Stimulated activated CD4-positive, alpha-beta T cell treated with anti-CD3 and anti-CD28 coated beads, TNF-alpha, amount 100 ng/mL, for 48 hours (primary cell): ENCODE measurements at regions not wholly inside any gene's neighbourhood (a gene's known extent, or its start where the extent isn't known, plus 50 kb on each side); places are given as distances from the start of the nearest gene placed in this dataset.

Experiments used
- DNase-seq, 3 donors: peaks; one replicate each; pipeline ENCODE4 v3.0.0-alpha.2; 2020; ENCODE audit warnings: low read depth in 3 of 3

- no peak for DNase-seq
These were observed 265.8 kb downstream of the PLPP3 start for GRCh38 chr1:56313560-56313959.

GRCh38 chr1:56311766-56312165 lies 267.6 kb downstream of the PLPP3 start:
- DNase-seq, result no peak

- no peak for DNase-seq
These were observed 268.4 kb downstream of the PLPP3 start for GRCh38 chr1:56310945-56311344.

- no peak for DNase-seq
These were observed 270.3 kb downstream of the PLPP3 start for GRCh38 chr1:56309065-56309464.

GRCh38 chr1:56304975-56305374 lies 274.4 kb downstream of the PLPP3 start:
- no peak for DNase-seq

GRCh38 chr1:56303805-56304204 lies 275.6 kb downstream of the PLPP3 start:
- no peak for DNase-seq

- no peak for DNase-seq
These were observed 276.5 kb downstream of the PLPP3 start for GRCh38 chr1:56302878-56303277.

DNA sequence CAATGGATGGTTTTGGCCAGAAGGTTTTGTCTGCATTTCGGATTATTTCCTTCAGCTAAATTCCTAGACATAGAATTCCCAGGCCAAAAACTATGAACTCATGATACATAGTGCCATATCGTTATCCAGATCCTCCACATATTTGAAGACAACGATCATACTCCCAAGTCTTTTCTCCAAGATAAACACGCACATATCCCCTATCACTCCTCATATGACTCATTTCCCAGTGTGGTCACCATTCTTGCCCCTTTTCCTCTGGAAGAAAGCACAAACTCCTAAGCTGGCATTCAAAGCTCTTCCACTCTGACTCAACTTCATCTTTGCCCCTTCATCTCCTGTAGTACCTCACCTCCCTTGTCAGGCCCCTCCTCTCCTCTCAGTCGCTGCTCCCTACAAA lies 277.6 kb downstream of the PLPP3 start:
- no peak for DNase-seq

DNA sequence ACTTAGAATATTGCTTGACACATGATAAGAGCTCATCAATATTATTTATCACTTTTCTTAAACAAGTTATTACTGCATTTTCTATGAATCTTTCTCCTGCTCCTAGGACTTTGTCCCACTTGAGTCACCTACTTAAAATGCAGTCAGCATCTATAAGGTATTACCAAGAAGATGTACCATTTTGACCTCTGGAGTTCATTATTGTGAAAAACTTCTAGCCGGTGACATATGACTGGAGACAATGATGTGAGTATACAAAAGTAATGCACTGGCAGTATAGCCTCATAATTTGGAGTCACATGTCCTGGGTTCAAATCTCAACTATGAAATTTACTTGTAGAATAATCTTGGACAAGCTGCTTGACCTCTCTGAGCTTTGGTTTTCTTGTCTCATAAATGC lies 278.5 kb downstream of the PLPP3 start:
- no peak for DNase-seq

DNA sequence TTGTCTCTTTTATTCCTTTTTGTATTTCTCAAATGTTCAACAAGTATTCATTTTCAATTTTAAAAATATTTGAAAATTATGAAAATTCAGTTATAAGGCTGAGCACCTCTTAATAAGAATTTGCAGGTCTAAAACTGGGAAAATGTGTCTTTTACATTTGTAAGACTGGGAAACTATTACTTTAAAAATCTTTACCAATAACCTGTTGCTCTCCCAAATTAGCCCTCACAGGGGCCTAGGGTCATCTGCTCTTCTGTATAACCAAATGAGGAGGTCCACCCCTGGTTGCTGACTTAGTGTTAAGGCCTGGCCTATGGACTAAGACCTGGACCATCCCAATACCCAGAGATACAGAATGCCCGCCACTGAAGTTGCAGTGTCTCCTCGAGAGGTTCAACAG lies 280.5 kb downstream of the PLPP3 start:
- DNase-seq, result no peak

GRCh38 chr1:56297904-56298303 lies 281.5 kb downstream of the PLPP3 start:
- DNase-seq, result no peak

- DNase-seq, result no peak
These were observed 282.2 kb downstream of the PLPP3 start for GRCh38 chr1:56297208-56297607.

- DNase-seq, result no peak
These were observed 283.1 kb downstream of the PLPP3 start for GRCh38 chr1:56295949-56296929.

DNA sequence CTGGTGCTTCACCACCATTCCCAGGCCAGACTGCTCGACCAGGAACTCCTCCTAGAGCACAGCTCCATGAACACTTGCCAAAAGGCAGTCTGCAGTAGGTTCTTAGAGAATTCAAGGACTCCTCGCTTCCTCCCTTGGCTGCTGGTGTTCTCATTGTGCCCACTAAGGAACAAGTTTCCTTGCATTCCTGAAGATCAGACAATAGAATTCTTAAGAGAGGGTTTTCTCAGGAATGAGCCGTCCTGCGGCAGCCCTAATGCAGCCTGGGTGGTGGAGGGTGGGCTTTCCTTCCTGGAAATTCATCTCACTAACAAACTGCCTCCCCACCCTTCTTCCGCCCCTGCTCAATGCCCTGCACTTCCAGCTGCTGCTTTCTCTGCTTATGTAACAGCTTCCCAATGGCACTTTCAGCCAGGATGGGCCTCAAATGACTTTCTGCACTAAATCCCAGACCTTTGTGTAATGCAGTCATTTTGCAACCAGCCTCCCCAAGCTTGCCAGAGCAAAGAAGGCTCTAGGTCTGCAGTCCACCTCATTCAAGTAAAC lies 287.9 kb downstream of the PLPP3 start:
- DNase-seq, result no peak

GRCh38 chr1:56289260-56289659 lies 290.1 kb downstream of the PLPP3 start:
- DNase-seq, result no peak

GRCh38 chr1:56287721-56288120 lies 291.6 kb downstream of the PLPP3 start:
- no peak for DNase-seq

- no peak for DNase-seq
These were observed 292.4 kb downstream of the PLPP3 start for GRCh38 chr1:56286956-56287355.

- no peak for DNase-seq
These were observed 292.9 kb downstream of the PLPP3 start for GRCh38 chr1:56286506-56286905.

- no peak for DNase-seq
These were observed 293.6 kb downstream of the PLPP3 start for GRCh38 chr1:56285554-56286402.

- DNase-seq, result no peak
These were observed 294.4 kb downstream of the PLPP3 start for GRCh38 chr1:56284928-56285327.

DNA sequence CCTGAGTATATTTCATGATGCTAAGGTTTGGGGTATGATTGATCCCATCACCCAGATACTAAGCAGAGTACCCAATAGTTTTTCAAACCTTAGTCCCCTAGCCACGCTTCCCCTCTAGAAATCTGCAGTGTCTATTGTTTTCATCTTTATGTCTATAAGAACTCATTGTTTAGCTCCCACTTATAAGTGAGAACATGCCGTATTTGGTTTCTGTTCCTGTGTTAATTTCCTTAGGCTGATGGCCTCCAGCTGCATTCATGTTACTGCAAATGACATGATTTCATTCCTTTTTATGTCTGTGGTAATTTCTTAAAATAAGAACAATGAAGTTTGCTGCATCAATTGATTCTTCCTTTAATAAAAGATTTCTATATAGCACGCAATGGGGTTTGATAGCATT lies 301.3 kb downstream of the PLPP3 start:
- no peak for DNase-seq

- no peak for DNase-seq
These were observed 310.7 kb downstream of the PLPP3 start for GRCh38 chr1:56268519-56269140.
